ENCODE measurements at regions not wholly inside any gene's neighbourhood (a gene's known extent, or its start where the extent isn't known, plus 50 kb on each side); places are given as distances from the start of the nearest gene placed in this dataset.

- TF ChIP-seq CTCF (IDR thresholded peaks at IDR 0.05; ENCODE audit: low read depth, low read length, missing input control) (no peak), MAX (IDR thresholded peaks at IDR 0.05) (no peak), YY1 (IDR thresholded peaks at IDR 0.05) (no peak), RAD21 (IDR thresholded peaks at IDR 0.05) (no peak), REST (IDR thresholded peaks at IDR 0.05) (no peak), TAF1 (conservative IDR thresholded peaks at IDR 0.05) (no peak), RXRA (IDR thresholded peaks at IDR 0.05) (no peak), ATF3 (IDR thresholded peaks at IDR 0.05) (no peak), SP1 (IDR thresholded peaks at IDR 0.05) (no peak)
These were observed 92.5 kb upstream of the PDE10A start for GRCh38 chr6:165755583-165755982.
